RWPE2 (cell line): ENCODE measurements at regions not wholly inside any gene's neighbourhood (a gene's known extent, or its start where the extent isn't known, plus 50 kb on each side); places are given as distances from the start of the nearest gene placed in this dataset.

Source experiments
- ATAC-seq: fragments of 200-7000 bp; cut with Tn5 transposase; 3 replicates; pipeline ENCODE4 v1.9.1; 2021; ENCODE audit warnings: low read depth
- DNase-seq: peaks from one replicate; pipeline ENCODE4 v3.0.0-alpha.2; 2020; ENCODE audit warnings: low spot score
- H3K27ac ChIP-seq: fragments of 450-650 bp; 2 replicates; pipeline ENCODE4 v1.5.1; 2017; ENCODE audit warnings: mild to moderate bottlenecking; ENCODE audit not compliant: poor library complexity, severe bottlenecking
- H3K27me3 ChIP-seq: fragments of 250-450 bp; sonication (Bioruptor Pico); 2 replicates; pipeline ENCODE4 v1.5.1; 2021; ENCODE audit warnings: mild to moderate bottlenecking, moderate library complexity; ENCODE audit not compliant: insufficient read depth, poor library complexity, severe bottlenecking
- H3K36me3 ChIP-seq: fragments of 250-450 bp; sonication (Bioruptor Pico); 2 replicates; pipeline ENCODE4 v1.5.1; 2020; ENCODE audit warnings: low read depth, mild to moderate bottlenecking, moderate library complexity
- H3K4me1 ChIP-seq: fragments of 250-450 bp; sonication (Bioruptor Pico); 2 replicates; pipeline ENCODE4 v1.5.1; 2021; ENCODE audit warnings: mild to moderate bottlenecking, moderate library complexity; ENCODE audit not compliant: insufficient read depth, poor library complexity, severe bottlenecking
- H3K4me3 ChIP-seq: fragments of 250-450 bp; sonication (Bioruptor Pico); 2 replicates; pipeline ENCODE4 v1.5.1; 2021; ENCODE audit warnings: mild to moderate bottlenecking, moderate library complexity; ENCODE audit not compliant: severe bottlenecking
- H3K9me3 ChIP-seq: fragments of 250-450 bp; sonication (Bioruptor Pico); 2 replicates; pipeline ENCODE4 v1.5.1; 2021; ENCODE audit warnings: mild to moderate bottlenecking, moderate library complexity; ENCODE audit not compliant: severe bottlenecking
- CTCF ChIP-seq: fragments of 450-650 bp; IDR thresholded peaks from one replicate; pipeline ENCODE4 v1.5.1; 2017; ENCODE audit warnings: mild to moderate bottlenecking, moderate library complexity; ENCODE audit not compliant: poor library complexity, severe bottlenecking

DNA sequence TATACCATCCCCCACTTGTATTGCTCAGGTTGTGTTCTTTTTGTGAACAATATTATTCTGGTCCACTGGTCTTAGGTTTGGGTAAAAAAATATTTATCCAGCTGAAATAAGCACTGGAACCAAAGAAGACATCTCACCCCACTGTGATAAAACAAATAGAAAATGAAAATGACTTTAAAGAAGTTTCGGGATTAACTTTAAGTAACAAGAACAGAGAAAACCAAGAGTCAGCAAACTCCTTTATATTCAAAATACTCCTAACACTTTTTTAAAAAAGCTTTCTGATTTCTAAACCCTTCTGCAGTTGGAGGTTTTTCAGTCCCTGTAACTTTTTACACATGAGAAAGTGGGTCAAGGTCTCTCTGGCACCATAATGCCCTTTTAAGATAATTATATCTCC is 273.9 kb upstream of the CDH10 start:
- H3K36me3 ChIP-seq, result no peaks in the 10 kb centered on the region
- DNase-seq, result no peak
- no peak for ATAC-seq
- H3K27me3 ChIP-seq, result peaks cover 5% of the 10 kb centered on the region
- no peak for TF ChIP-seq CTCF
- H3K4me3 ChIP-seq, result no peak overlapping the region
- no peak overlapping the region for H3K27ac ChIP-seq
- H3K4me1 ChIP-seq, result peaks cover 2% of the 10 kb centered on the region
- no peaks in the 10 kb centered on the region for H3K9me3 ChIP-seq

- ATAC-seq (no peak), DNase-seq (no peak)
- H3K27ac ChIP-seq, result no peak overlapping the region
- peaks cover 2% of the 10 kb centered on the region for H3K27me3 ChIP-seq
- no peaks in the 10 kb centered on the region for H3K9me3 ChIP-seq
- H3K4me1 ChIP-seq, result peaks cover 2% of the 10 kb centered on the region
- TF ChIP-seq CTCF, result no peak
- no peak overlapping the region for H3K4me3 ChIP-seq
- no peaks in the 10 kb centered on the region for H3K36me3 ChIP-seq
Measured at GRCh38 chr5:24916863-24917262, 272.1 kb upstream of the CDH10 start.

DNA sequence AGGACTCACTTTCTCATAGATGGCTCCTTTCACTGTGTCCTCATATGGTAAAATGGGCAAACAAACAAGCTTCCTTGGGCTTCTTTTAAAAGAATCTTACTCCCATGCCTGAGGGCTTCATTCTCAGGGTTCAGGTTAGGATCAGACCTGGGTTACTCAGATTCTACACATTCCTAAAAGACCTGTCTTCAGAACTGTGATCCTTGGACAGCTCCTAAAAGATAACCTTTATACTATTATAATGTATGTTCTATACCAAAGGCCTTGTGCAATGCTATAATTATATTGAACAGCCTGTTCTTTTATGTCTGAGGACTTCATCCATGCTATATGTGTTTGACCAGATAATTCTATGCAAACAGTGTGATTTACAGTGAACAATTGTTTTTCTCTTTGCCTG is 264.4 kb upstream of the CDH10 start:
- TF ChIP-seq CTCF, result no peak
- Histone ChIP-seq H3K27ac (no peak overlapping the region), H3K27me3 (no peaks in the 10 kb centered on the region), H3K4me1 (no peaks in the 10 kb centered on the region), H3K9me3 (no peaks in the 10 kb centered on the region), H3K36me3 (no peaks in the 10 kb centered on the region), H3K4me3 (no peak overlapping the region)
- ATAC-seq (no peak), DNase-seq (no peak)

DNA sequence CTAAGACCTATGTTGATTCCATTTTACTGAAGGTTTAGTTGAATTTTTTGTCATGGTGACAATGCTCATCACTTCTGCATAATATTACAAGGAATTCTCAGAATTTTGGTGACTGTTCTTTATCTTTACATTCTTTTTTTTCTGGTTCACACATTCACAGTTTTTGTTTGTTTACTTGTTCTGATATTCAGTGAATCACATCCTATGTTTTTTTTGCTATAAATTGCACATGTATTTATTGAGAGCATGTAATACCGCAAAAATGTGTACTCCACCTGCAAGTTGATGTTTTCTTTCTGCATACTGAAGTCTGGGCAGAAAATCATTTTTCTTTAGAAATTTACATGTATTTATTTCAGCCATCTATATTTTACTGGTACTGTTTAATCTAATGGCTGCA is 261.9 kb upstream of the CDH10 start:
- TF ChIP-seq CTCF, result no peak
- no peaks in the 10 kb centered on the region for H3K36me3 ChIP-seq
- no peaks in the 10 kb centered on the region for H3K27me3 ChIP-seq
- no peak overlapping the region for H3K27ac ChIP-seq
- DNase-seq (no peak), ATAC-seq (no peak)
- H3K4me3 ChIP-seq, result no peak overlapping the region
- no peaks in the 10 kb centered on the region for H3K4me1 ChIP-seq
- no peaks in the 10 kb centered on the region for H3K9me3 ChIP-seq

DNA sequence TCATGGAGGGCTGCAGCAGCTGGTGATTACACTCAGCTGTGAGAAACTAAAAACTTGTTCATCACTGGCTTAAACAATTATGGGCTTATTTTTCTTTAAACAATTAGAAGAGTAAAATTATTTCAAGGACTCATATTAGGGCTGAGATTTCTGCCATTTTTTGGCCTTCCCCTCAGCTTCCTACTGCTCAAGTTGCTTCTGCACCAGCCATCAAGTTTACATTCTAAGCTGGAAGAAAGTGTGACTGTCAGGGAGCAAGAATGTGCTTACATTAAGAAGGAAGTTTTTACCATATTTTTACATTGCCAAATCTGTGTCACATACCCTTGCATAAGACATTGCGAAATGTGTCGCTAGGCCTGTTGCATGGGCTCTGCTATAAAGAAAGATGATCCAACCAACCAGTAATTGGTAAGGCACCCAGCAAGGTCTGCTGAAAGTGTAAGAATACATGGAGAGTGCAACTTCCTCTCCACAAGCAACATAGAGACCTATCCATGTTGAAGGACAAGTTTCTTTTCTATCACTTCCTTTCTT is 260.3 kb upstream of the CDH10 start:
- Histone ChIP-seq H3K9me3 (no peaks in the 10 kb centered on the region), H3K4me1 (no peaks in the 10 kb centered on the region)
- no peak for TF ChIP-seq CTCF

More for the DNA sequence above, 260.3 kb upstream of the CDH10 start:
- 0 out of 3 replicates have a peak, but pooled peaks have one; percentile 14 for ATAC-seq
- H3K4me3 ChIP-seq, result no peak overlapping the region
- no peak for DNase-seq
- H3K27me3 ChIP-seq, result no peaks in the 10 kb centered on the region
- H3K36me3 ChIP-seq, result no peaks in the 10 kb centered on the region
- no peak overlapping the region for H3K27ac ChIP-seq
